ENCODE measurements at regions not wholly inside any gene's neighbourhood (a gene's known extent, or its start where the extent isn't known, plus 50 kb on each side); places are given as distances from the start of the nearest gene placed in this dataset.

GRCh38 chr13:63199508-63199907 is 1783.9 kb upstream of the PCDH20 start:
- no peak for TF ChIP-seq CTCF (IDR thresholded peaks at IDR 0.05)
- TF ChIP-seq POLR2A (IDR thresholded peaks at IDR 0.05): no peak
